Kidney capillary endothelial cell (primary cell): ENCODE measurements at regions not wholly inside any gene's neighbourhood (a gene's known extent, or its start where the extent isn't known, plus 50 kb on each side); places are given as distances from the start of the nearest gene placed in this dataset.

Experiments used
- DNase-seq: peaks from one replicate; pipeline ENCODE4 v3.0.0-alpha.2; 2018; ENCODE audit warnings: low spot score

DNA sequence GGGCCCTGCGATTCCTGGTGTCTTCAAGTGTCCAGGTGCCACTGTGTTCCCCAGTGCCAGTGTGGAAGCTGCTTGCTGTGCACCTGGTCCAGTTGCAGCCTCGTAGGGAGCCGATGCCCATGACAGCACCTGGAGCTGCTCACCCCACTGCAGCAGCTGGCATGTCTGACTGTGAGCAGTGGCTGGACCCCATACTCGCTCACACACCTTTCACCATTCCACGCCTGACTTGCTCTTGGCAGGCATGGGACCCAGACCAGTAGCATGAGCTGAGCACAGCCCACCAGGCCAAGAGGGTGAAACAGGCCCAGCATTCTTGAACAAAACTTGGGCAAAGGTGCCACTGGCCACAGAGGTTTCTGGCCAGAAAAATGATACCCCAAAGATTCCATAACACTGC lies 124.5 kb upstream of the THY1 start:
- DNase-seq = no peak

DNA sequence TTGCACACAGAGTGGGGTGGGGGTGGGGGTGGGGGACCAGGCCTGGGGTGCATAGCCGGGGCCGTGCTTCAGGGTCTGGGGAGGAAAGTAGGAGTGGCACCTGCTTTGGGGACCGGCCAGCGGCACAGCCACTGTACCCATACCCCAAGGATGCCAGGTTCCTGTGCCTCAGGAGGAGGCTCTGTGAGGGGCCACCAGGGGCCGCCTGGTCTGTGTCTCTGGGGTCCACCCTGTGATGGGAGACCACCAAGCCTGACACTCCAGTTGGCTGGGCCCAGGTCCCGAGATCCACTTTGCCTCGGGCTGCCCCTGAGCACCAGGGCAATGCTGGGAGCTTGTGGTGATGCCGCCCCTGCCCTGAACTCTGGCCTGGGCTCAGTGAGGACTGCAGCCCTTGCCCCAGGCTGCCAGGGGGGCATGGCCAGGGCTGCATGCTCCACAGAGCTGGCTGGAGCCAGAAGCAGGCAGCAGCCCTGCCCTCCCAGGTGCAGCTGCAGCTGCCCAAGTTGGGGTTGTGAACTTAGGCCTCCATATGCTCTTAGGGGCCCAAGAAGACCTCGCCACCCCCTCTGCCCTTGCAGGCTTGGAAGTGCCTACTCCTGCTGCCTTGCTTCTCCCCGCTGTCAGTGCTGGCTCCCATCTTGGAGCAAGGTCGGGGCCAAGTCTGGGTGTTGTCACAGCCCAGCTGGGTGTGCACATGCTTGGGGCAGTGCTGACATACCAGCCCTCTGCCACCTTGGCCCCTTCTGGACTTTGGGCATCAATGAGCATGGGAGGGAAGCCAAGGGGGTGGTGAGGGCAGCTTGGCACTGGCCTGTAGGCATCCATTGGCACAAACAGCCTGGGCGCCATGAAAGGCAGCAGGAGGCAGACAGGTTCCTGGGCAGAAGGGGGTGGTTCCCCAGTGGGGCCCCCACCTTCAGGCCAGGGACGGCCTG lies 123.3 kb upstream of the THY1 start:
- DNase-seq = no peak

DNA sequence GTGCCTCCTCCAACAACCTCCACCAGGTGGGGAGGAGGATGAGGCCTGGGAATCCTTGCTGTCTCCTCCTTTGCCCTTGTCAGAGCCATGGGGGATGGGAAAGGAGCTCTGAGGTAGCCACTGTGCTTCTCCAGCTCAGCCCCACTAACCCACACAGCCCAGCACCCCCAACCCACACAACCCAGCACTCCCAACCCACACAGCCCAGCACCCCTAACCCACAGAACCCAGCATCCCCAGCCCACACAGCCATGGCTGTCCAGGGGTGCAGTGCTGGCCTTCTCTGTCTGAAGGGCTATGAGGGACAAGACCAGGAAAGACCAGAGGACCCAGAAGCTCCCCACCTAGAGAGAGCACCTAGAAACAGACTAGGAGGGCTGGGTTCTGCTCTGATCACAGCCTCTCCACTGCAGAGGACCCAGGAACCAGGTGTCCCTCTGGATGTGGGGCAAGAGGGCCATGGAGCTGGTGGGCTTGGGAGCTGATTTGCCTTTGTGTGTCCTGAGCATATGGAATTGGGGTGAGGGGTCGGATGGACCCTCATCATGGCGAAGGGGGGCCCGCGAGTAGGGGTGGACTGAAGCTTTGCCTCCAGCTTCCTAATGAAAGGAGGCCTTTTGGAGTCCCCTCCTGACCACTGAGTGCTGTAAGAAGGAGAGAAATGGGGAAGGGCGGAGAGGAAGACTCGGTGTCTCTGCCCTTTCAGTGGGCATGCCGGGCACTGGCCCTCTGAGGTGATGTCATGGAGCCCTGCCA lies 117.6 kb upstream of the THY1 start:
- DNase-seq = no peak

DNA sequence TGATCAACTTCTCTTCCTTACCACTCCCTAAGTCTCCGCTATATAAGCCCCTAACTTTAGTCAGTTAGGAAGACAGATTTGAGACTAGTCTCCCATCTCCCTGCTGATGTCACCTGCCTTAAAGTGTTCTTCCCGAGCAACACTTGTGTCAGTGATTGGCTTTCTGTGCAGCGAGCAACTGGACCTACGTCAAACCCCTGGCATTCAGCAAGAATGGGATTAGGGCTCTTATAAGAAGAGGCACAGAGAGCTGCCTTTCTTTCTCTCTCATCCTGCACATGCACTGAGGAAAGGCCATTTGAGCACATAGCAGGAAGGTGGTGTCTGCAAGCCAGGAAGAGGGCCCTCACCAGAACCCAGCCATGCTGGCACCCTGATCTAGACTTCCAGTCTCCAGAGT lies 116.6 kb upstream of the THY1 start:
- no peak for DNase-seq

DNA sequence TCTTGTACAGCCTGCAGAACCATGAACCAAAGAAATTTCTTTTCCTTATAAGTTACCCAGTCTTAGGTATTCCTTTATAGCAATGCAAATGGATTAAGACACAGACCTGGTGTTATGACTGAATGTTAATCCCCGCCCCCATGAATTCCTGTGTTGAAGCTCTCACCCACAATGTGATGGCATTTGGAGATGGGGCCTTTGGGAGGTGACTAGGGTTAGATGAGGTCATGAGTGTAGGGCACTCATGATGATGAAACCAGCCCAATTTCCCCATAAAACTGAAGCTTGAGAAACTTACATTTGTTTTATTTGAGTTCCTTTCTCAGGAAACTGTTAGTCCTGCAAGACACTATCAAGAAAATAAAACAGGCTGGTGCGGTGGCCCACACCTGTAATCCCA lies 115.8 kb upstream of the THY1 start:
- DNase-seq = no peak

DNA sequence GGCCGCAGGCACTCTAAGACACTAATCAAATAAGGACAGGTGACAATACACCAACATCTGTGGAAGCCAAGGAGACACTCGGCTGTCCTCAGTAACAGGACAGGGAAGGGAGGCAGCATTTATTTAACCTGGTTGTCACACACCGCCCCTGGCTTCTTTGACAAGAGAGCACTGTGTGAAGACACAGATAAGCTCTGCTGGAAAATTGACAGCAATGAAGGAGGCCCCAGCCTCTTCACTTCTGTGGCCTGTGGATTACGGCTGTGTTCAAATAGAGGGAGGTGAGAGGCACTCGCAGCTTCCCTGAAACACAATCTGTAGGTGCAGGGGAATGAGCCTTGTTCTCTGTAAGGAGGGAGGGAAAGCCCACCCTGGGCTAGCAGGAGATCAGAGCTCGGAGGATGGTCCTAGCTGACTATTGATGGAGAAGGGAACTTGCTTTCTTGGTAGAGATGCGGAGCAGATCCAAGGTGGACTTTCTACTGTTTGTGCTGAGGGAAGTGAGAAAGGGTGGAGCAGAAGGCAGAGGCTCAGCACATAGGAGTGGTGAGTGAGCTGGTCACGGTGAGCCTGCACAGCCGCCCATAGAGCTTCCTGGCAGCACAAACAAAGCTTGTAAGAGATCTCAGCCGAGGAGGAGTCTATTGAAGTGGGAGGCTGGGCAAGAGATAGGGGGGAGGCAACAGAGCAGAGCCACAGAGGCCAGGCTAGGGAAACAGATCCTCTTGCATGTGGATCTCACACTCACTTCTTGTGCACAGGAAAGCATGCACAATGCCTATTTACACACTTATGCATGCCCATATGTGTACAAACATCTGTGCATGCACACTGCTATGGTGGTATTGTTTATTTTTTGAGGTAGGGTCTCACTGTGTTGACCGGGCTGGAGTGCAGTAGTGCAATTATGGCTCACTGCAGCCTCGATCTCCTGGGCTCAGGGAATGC lies 114.6 kb upstream of the THY1 start:
- DNase-seq = no peak

DNA sequence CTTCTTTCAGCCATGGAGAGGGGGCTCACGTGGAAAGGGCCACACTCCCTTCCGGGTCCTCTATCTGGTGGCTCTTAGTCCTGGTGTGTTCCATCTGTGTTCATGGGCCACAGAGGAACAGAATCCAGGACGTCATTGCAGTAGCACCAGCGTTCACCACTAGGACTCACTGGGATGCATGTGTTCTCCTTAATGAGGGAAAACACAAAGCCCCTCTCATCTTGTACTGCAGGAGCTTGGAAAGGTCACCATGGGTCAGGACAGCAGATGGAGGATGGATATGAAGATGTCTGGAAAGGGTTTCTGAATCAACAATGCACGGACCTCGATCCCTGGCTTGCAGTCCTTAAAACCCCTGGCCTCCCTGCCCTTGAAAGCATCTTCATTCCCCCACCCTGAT lies 113.8 kb upstream of the THY1 start:
- no peak for DNase-seq

DNA sequence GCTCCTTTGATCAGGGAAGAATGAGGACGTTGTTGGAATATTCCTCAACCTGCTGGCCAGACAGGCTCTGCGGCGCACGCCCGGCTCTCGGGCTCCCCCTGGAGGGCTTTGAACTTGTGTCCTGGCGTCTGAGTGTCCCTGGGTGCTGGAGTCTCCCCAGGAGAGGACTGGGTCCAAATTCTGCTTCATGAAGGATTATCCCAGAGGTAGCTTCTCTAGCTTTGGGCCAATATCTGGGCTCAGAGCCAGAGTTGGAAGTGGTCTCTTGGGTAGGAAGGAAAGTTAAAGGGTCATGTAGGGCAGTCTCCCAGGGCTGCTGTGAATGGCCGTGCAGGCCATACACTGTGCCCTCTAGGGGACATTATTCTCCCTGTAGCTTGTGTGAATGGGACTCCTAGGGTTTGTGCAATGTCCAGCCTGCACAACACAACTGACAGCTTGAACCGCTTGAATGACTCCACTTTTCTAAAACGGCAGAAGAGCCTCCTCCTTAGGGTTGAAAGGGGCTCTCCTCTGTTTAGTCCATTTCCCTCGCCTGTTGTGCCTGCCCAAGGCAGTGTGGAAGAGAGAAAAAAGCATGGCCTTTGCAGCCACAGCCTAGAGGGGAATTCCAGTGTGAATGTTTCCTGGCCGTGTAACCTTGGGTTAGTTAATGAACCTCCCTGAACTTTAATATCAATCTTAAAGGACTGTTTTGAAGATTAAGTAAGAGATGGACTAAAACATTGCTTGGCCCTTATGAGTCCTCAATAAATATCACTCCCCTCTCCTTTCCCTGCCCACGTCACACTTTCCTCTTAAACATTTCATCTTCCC lies 111.2 kb upstream of the THY1 start:
- DNase-seq = peak; percentile 48

DNA sequence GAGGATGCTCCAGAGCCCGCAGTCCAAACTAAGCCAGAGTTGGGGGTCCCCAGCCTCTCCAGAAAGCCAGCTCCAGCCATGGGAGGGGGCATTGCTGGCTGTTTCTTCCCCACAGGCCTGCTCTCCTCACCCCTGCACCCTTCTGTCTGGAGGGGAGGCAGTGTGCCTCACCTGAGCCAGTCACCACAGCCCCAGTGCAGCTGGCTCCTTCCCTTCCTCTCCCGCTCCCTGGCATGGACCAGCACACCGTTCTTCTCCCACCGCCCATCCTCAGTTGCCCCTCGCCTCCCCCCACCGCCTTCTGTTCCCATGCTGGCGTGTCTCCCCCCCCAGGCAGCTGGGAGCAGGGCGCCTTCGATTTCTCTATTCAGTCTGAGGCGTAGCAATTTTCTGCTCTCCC lies 110.5 kb upstream of the THY1 start:
- no peak for DNase-seq

DNA sequence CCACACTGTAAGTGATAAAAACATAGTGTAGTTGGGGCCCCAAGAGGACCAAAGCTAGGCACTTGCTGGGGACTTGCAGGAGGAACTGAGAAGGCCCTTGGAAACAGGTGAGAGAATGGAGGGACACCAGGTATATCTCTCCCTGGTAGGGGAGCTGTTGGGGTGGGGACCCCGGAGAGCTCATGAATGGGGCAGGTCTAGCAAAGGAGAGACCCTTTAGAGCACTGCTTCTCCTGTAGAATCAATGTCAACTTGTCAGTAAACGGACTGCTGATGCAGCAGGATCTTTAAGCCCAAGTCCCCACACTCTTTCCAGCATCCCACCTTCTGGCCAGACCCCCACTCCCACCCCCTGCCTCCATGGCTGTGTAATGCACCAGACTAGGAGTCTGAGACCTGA lies 109.6 kb upstream of the THY1 start:
- no peak for DNase-seq

DNA sequence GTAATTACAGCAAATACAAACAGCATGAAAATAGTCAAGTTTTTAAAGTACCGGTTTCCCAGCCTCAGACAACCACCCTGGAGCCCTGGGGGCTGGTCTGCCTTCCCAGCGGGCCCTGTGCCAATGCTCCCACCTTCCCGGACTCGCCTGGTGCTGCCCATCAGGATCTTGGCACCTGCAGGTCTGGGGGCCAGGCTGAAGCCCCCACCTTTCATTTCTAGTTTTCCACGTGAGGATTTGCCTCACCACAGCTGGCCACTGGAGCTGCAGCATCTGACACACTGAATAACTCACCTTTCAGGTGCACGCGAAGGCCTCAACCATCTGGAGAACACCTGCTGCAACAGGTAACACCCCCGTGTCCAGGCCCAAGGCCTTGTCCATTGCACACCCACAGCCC lies 108.7 kb upstream of the THY1 start:
- DNase-seq = no peak

DNA sequence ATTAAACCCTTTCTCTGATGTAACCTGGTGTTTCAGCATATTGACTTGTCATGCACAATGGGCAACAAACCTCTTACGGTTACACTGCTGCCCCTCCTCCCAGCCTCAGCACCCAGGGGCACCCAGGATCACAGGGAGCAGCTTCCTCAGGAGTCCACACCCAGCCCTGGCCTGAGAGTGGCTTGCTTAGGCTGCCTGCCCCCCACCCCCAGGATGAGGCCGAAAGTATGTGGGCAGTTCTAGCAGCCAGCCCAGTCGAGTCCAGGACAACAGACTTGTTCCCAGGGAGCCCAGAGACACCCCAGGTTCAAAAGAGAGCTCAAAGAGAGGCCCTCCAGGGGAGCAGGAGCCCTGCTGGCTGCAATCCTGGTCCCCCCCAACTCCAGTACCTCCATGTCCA lies 108.1 kb upstream of the THY1 start:
- DNase-seq = no peak

DNA sequence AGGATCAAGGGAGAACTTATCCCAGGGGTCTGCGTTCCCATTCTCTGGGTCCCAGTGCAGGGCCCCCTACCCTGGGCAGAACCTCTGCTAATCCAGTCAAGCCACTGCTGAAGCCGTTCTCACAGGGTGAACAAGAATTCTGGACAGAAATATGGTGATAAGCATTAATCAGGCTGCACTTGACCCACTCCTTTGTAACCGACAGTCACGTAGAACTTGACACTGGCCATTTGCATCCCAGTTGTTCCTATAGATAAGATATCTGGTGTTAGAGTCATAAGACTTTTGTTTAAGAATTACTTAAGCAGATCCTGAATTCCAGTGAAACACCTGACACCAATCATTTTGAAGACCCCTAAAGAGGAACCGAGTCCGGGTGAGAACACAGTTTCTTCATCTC lies 107.5 kb upstream of the THY1 start:
- DNase-seq = no peak

DNA sequence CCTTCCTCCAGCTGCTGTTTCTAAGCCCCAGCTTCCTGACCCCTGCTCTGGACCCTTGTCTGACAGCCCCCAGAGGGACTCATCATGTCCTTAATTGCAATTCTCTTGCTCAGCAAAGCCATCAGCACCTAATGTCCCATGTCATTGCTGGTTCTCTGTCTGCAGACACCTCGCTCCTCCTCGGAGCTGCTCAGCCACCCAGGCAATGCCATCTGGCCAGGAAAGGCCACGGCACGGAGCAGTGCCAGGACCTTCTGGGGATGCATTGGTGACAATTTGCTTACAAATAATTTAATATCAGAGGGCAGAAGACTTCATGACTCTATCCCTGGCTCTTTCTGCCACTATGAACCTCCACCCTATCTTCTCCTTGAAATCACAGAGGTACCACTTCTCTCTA lies 107.0 kb upstream of the THY1 start:
- no peak for DNase-seq

DNA sequence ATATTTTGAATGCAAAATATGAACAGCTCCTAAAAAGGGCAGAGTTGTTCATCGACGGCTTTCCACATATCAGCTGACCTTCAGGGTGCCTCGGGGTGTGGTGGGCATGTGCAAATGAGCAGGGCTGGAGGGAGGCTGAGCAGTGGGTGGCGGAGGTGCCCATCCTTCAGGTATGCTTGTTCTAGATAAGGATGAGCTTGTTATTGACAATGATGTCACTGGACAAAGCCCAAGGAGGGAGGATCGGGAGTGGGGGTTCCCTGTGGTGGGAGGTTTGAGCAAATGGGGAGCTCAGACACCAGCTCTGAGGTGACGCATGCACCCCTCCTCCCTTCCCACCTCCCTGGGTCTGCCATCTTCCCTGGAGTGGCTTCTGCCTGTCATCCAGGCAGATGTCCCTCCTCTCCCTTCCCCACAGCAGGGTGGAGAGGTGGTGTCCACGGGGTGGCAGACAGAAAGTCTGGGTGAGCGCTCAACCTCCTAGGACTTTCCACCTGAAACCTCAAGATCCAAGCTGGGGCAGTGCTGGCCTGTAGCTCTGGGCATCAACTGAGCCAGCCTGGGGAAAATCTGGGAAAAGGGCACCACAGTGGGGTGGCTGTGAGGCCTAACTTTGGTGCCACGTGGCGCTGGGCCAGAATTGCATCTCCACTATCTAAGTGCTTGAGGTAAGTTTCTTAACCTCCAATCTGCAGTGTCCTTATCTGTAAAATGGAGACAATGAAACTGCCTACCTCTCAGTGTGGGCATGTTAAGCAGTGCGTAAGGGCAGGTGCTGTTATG lies 106.3 kb upstream of the THY1 start:
- DNase-seq = no peak

DNA sequence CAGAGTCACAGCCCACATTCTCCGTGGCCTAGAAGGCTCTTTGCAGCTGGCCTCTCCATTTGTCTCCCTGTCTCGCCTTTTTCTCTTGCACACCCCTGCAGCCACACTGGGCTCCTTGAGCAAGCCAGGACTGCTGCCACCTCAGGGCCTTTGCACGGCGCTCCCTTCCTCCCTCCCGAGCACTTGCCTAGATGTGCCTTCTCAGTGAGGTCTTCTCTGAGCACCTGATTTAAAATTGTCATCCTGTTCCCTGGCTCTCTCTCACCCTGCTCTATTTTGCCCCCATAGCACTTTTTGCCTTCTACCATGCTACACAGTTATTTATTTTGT lies 102.9 kb upstream of the THY1 start:
- DNase-seq = no peak

DNA sequence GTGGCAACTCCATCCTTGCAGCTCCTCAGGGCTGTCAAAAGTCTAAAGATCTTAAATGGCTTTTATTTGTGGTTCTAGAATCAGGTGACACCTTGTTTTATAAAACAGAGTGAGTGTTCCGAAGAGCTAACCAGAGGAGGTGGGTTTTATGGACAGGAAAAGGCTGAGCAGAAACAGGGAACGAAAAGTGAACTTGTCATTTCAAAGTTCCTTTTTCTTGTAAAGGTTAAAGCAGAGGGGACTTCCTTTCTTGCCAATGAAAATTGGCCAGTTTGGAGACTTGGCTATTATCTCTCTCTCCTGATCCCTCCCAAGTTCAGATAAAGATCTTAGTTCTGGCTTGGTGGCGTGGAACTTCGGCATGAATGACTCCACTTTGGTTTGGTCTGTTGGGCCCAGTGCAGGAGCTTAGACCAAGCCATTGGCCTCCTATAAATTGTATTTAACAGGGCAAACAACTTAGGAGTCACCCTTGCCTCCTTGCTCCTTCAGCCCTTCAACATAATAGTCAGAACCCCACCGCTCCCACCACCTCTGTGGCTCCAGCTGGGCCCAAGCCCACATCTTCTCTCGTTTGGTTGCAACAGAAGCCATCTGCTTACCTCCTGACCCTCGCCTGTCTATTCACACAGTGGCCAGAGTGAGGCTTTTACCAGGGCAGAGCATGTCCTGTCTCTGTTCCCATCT lies 102.4 kb upstream of the THY1 start:
- DNase-seq = no peak

DNA sequence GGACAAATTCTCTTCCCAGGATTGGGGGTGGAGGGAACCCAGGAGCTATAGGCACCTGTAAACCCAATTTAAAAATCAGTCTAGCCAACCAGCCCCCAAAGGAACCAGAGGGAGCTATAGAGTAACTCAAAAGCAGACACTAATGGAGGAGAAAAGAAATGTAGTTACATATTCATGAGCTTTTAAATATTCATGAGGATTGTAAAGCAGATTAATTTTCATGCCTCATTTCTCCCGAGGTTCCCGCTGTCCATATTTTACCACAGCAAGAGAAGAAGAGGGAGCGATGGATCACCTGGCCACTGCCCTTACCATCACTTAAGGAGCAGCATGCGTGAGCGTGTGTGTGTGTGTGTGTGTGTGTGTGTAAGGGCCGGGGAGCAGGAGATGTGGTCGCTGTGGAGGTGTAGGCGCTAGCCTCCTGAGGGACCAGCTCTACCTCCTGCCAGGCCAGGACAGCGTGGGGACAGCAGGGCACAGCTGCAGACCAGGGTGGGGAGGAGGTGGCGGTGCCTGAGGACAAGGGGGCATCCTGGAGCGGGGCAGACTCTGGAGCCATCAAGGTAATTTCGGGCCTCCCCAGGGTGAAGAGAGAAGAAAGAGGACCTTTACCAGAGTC lies 100.7 kb upstream of the THY1 start:
- DNase-seq = no peak

DNA sequence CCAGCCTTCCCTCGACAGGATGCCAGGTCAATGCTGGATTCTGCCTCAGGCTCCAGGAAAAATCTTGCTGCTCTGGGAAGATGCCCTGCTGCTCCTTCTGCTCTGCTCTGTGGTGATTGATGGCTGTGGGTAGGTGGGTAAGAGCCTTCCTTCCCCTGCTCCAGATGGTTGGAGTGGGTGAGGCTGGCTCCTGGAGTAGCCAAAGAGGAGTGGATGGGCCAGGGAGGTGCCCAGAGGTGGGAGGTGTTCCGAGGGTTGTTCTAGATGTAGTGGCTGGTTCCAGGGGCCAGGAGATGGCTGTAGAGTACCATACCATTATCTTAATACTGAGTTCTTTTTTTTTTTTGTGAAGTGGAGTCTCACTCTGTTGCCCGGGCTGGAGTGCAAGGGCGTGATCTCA lies 99.6 kb upstream of the THY1 start:
- no peak for DNase-seq

DNA sequence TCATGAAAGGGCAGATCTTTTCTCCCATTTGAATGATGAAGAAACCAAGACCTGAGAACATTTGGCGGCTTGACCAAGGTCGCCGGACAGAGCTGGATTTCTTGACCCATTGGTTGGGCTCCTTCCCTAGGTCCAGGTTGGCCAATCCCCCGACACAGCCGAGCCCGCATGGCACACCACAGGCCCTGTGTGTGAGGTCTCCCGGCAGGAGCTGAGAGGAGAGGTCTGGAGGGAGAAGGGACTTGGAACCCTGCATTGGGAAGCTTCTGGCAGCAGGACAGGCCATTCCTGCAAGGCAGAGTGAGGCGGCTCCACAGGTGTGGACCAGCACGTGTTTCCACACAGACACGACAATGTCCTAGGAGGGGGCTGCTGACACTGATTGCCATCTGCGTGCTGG lies 98.6 kb upstream of the THY1 start:
- no peak for DNase-seq
